ENCODE measurements at regions not wholly inside any gene's neighbourhood (a gene's known extent, or its start where the extent isn't known, plus 50 kb on each side); places are given as distances from the start of the nearest gene placed in this dataset.

DNA sequence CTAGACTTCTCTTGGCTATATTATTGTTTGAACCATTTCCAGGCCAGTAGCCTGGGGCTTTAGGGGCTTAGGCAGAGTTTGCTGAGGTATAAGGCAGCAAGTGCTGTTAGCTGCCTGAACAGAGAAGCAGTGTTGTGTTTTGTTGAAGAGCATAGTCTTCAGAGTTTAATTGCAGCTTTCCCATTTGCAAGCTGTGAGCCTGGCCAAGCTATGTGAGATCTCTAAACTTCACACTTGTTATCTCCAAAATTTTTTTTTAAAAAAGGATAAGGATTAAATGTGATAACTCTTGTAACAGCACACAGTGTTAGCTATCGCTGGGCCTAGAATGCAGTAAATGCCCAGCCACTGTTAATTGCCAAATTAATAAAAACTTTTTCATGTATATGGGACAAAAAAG lies 782.4 kb downstream of the REEP3 start:
- no peaks in the 10 kb centered on the region for H3K9me3 ChIP-seq (ENCODE audit: control insufficient read depth, insufficient read depth, low read length)
- Mint-ChIP-seq H3K36me3 (no peaks in the 10 kb centered on the region), H3K9me3 (peaks cover 0 to 2% of the 10 kb centered on the region in 2 donors), H3K27ac (no peak overlapping the region), H3K27me3 (ENCODE audit: low read depth in 2 of 2) (no peaks in the 10 kb centered on the region), H3K4me1 (no peaks in the 10 kb centered on the region), H3K4me3 (no peak overlapping the region)
- DNase-seq, result no peak
- no peaks in the 10 kb centered on the region for H3K4me1 ChIP-seq (ENCODE audit: control insufficient read depth, insufficient read depth, low read length)
- intact Hi-C loops (cut with micrococcal nuclease), result no loop called here
- H3K4me3 ChIP-seq (ENCODE audit: low read length), result no peak overlapping the region
- TF ChIP-seq, protein P1, sequence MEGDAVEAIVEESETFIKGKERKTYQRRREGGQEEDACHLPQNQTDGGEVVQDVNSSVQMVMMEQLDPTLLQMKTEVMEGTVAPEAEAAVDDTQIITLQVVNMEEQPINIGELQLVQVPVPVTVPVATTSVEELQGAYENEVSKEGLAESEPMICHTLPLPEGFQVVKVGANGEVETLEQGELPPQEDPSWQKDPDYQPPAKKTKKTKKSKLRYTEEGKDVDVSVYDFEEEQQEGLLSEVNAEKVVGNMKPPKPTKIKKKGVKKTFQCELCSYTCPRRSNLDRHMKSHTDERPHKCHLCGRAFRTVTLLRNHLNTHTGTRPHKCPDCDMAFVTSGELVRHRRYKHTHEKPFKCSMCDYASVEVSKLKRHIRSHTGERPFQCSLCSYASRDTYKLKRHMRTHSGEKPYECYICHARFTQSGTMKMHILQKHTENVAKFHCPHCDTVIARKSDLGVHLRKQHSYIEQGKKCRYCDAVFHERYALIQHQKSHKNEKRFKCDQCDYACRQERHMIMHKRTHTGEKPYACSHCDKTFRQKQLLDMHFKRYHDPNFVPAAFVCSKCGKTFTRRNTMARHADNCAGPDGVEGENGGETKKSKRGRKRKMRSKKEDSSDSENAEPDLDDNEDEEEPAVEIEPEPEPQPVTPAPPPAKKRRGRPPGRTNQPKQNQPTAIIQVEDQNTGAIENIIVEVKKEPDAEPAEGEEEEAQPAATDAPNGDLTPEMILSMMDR (IDR thresholded peaks at IDR 0.05), result no peak
- H3K27ac ChIP-seq (ENCODE audit: low read length), result no peak overlapping the region
- H3K36me3 ChIP-seq (ENCODE audit: control insufficient read depth, insufficient read depth, low read length), result no peaks in the 10 kb centered on the region
- no peak for ATAC-seq
- WGBS (ENCODE audit: insufficient coverage), result no CpG with 5 or more reads among the region's 1 CpG
- H3K27me3 ChIP-seq (ENCODE audit: control insufficient read depth, insufficient read depth, low read length), result no peaks in the 10 kb centered on the region

DNA sequence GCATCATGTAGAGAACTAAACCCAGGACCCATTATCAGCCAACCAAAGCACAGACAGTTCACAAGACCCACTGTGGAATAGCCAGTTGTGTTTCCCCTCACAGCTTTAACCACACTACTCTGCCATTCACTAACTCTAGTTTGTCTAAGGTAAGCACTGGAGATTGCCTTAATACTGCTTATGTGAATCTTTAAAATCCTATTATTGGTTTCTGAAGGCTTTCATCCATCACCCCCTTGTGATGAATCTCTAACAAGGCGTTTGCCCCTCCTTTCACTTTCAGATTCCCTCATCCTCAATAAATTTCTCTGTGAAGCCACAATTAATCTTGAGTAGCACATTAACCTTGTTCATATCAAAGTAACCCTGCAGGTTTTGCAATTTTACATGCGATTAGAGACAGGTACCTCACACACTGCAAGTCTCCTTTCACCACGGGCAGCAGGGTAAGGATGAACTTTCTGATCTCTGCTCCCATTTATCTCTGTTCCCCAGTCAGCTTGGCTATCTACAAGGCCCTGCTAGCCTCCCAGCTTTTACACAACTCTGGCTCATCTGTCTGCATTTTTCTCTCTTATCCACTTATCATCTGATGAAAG lies 785.6 kb downstream of the REEP3 start:
- no peaks in the 10 kb centered on the region for H3K27me3 ChIP-seq (ENCODE audit: control insufficient read depth, insufficient read depth, low read length)
- no peak for ATAC-seq
- DNase-seq, result no peak
- peaks cover 3 to 4% of the 10 kb centered on the region in 2 donors for H3K9me3 Mint-ChIP-seq
- no peak overlapping the region for H3K27ac Mint-ChIP-seq
- no peak overlapping the region for H3K4me3 Mint-ChIP-seq
- H3K4me1 Mint-ChIP-seq, result no peaks in the 10 kb centered on the region
- no peaks in the 10 kb centered on the region for H3K27me3 Mint-ChIP-seq (ENCODE audit: low read depth in 2 of 2)
- no peak overlapping the region for H3K27ac ChIP-seq (ENCODE audit: low read length)
- H3K4me3 ChIP-seq (ENCODE audit: low read length), result no peak overlapping the region
- no peaks in the 10 kb centered on the region for H3K36me3 ChIP-seq (ENCODE audit: control insufficient read depth, insufficient read depth, low read length)
- 58% methylated on average over 3 of the region's 3 CpGs for WGBS (ENCODE audit: insufficient coverage)
- intact Hi-C loops (cut with micrococcal nuclease), result no loop called here
- H3K9me3 ChIP-seq (ENCODE audit: control insufficient read depth, insufficient read depth, low read length), result no peaks in the 10 kb centered on the region
- H3K4me1 ChIP-seq (ENCODE audit: control insufficient read depth, insufficient read depth, low read length), result no peaks in the 10 kb centered on the region
- H3K36me3 Mint-ChIP-seq, result no peaks in the 10 kb centered on the region
- TF ChIP-seq, protein P1 (IDR thresholded peaks at IDR 0.05), result no peak

DNA sequence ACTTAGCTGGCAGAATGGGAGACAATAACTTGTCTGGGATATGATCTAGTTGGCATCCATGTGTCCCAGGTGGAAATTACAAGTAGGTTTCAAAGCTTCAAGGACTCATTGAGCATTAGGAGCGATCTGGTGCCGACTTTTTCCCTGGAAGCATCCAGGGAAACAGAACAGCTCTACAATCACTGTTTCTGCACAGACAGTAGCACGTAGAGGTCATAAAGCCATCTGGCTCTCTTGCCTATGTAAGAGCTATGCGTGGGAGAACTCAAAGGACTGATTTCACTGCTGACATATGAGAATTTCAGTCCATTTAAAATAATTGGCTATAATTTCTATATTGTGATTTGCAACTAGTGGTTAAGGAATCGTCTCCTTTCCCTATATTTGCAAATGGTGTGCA lies 791.7 kb downstream of the REEP3 start:
- Histone ChIP-seq H3K4me1 (ENCODE audit: control insufficient read depth, insufficient read depth, low read length) (no peaks in the 10 kb centered on the region), H3K9me3 (ENCODE audit: control insufficient read depth, insufficient read depth, low read length) (no peaks in the 10 kb centered on the region), H3K27me3 (ENCODE audit: control insufficient read depth, insufficient read depth, low read length) (no peaks in the 10 kb centered on the region), H3K36me3 (ENCODE audit: control insufficient read depth, insufficient read depth, low read length) (no peaks in the 10 kb centered on the region), H3K27ac (ENCODE audit: low read length) (no peak overlapping the region), H3K4me3 (ENCODE audit: low read length) (no peak overlapping the region)
- TF ChIP-seq, protein P1 (IDR thresholded peaks at IDR 0.05), result no peak
- Mint-ChIP-seq H3K36me3 (no peaks in the 10 kb centered on the region), H3K27ac (no peak overlapping the region), H3K27me3 (ENCODE audit: low read depth in 2 of 2) (no peaks in the 10 kb centered on the region), H3K9me3 (peaks cover 6 to 7% of the 10 kb centered on the region in 2 donors), H3K4me1 (no peaks in the 10 kb centered on the region), H3K4me3 (no peak overlapping the region)
- intact Hi-C loops (cut with micrococcal nuclease), result no loop called here
- ATAC-seq, result no peak
- no peak for DNase-seq
- 65% methylated on average over 4 of the region's 5 CpGs for WGBS (ENCODE audit: insufficient coverage)

DNA sequence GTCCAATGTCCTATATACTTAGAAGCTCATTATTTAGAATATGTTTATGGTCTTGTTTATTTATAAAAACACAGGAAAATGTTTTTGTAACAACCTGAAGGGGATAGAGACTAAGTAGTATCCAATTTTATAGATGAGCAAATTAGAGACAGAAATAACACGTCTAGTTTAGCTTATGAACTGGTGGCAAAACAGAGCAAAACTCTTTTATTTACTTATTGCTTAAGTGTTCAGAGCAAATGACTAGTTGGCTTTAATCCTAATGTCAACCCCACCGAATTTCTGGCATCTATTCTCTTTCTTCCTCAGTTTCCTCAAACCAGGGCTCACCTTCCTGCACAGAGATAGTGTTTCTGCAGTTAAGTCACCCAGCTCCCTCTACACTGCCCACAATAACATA lies 792.8 kb downstream of the REEP3 start:
- TF ChIP-seq, protein P1 (IDR thresholded peaks at IDR 0.05), result no peak
- Histone ChIP-seq H3K9me3 (ENCODE audit: control insufficient read depth, insufficient read depth, low read length) (no peaks in the 10 kb centered on the region), H3K27ac (ENCODE audit: low read length) (no peak overlapping the region), H3K4me1 (ENCODE audit: control insufficient read depth, insufficient read depth, low read length) (no peaks in the 10 kb centered on the region), H3K27me3 (ENCODE audit: control insufficient read depth, insufficient read depth, low read length) (no peaks in the 10 kb centered on the region), H3K36me3 (ENCODE audit: control insufficient read depth, insufficient read depth, low read length) (no peaks in the 10 kb centered on the region), H3K4me3 (ENCODE audit: low read length) (no peak overlapping the region)
- no peak for DNase-seq
- ATAC-seq, result no peak
- H3K4me1 Mint-ChIP-seq, result no peaks in the 10 kb centered on the region
- H3K27me3 Mint-ChIP-seq (ENCODE audit: low read depth in 2 of 2), result no peaks in the 10 kb centered on the region
- intact Hi-C loops (cut with micrococcal nuclease), result no loop called here
- H3K4me3 Mint-ChIP-seq, result no peak overlapping the region
- WGBS (ENCODE audit: insufficient coverage), result 93% methylated on average over 2 of the region's 2 CpGs
- peaks cover 10 to 11% of the 10 kb centered on the region in 2 donors for H3K9me3 Mint-ChIP-seq
- no peaks in the 10 kb centered on the region for H3K36me3 Mint-ChIP-seq
- no peak overlapping the region for H3K27ac Mint-ChIP-seq

Data from natural killer cell (primary cell).